Frontal cortex (tissue), 3 donors: ENCODE measurements at regions not wholly inside any gene's neighbourhood (a gene's known extent, or its start where the extent isn't known, plus 50 kb on each side); places are given as distances from the start of the nearest gene placed in this dataset.
A peak's percentile ranks its signal among the peaks of the same experiment; 100 is the strongest.
"Not testable (repeated sequence)": the region's sequence is repeated elsewhere in the genome, so short reads cannot be mapped to it uniquely, and the experiment has no call there.

ENCODE experiments used
- DNase-seq, 2 donors: peaks; one replicate each; pipeline ENCODE4 v3.0.0; 2012; ENCODE audit warnings: low spot score in 2 of 2
- FAIRE-seq: peaks from 2 replicates; lab custom pipeline; 2012; peaks lifted over from hg19 to GRCh38; lab: Jason Lieb, UNC
- donor health status: control.
- donor health status: control.
- donor health status: control.

DNA sequence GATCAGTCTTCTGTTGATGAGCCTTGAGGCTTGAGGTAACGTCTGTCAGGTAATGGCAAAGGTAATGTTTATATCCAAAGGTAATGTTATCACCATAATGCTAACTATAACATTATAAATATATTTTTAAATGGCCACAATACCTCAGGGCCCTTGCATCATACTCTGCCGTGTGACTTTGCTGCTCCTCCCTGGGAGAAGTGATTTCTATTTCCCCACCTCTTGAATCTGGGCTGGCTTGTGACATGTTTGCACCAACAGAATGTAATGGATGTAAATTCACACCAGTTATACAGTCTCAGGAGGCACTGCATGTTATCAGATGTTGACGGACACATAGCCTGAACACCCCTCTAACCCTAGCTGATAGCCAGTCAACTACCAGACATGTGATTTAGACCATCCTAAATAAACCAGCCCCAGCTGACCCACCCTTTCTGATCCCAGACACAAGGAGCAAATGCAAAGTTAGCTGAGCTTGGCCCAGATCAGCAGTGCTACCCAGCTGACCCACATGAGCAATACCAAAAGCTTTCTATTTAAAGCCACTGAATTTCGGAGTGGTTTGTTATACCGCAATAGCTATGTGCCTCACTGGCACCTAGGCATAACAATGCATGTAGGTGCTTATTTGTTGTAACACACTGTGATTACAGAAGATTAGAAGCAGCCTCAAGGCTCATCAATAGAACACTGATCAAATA, 93.8 kb upstream of the SIRPA start:
- no peak for DNase-seq
- FAIRE-seq, result no peak

DNA sequence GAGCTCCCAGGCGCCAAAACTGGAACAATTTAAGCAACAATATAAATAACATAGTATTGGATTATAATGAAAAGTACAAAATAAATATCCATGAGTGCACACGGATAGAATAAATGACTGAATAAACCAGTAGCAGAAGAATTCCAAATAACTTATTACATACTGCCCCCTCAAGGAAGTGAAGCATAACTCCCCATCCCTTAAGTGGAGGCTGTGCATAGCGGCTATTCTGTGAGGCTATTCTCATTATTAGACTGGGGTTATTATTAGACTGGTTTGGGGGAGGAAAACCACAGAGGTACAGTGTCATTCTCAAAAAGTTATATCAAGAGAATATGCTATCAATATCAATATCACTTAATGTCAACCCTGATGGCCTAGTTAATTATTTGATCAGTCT, 94.4 kb upstream of the SIRPA start:
- FAIRE-seq (no peak), DNase-seq (no peak)

DNA sequence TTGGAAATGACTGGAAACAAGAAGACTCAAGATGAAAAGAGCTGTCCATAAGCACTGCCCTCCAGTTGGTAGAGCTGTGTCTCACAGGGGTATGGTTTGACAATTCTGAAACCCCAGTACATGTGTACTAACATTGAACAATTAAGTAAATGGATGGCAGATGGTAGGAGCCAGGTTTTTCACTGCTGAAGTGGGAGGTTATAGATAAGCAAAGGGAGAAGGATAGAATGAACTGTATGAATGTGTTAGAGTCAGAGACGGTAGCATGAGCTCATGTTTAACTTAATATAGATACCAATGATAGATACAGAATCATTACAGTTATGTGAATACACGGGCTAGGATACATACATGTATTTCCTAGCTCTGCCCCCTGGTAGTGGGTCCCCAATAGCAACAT, 95.0 kb upstream of the SIRPA start:
- DNase-seq, result no peak
- FAIRE-seq, result no peak

DNA sequence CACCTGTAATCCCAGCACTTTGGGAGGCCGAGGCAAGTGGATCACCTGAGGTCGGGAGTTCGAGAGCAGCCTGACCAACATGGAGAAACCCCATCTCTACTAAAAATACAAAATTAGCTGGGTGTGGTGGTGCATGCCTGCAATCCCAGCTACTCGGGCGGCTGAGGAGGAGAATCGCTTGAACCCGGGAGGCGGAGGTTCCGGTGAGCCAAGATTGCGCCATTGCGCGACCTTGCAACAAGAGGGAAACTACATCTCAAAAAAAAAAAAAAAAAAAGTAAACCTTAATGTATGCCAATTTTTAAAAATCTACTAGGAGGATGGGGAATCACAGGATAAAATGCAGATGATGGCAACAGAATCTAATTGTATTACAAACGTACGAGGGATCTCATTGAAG, 95.5 kb upstream of the SIRPA start:
- not testable (repeated sequence) for FAIRE-seq, DNase-seq

DNA sequence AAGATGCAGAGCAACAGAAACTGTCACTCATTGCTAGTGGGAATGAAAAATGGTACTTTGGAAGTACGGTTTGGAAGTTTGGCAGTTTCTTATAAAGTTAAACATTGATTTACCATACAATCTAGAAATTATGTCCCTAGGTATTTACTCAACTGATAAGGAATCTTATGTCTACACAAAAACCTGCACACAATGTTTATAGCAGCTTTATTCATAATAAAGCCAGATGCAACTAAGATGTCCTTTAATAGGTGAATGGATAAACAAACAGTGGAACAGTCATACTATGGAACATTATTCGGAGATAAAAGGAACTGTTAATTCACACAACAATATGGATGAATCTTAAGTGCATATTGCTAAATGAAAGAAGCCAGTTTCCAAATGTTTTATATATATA, 96.2 kb upstream of the SIRPA start:
- DNase-seq (no peak), FAIRE-seq (no peak)

DNA sequence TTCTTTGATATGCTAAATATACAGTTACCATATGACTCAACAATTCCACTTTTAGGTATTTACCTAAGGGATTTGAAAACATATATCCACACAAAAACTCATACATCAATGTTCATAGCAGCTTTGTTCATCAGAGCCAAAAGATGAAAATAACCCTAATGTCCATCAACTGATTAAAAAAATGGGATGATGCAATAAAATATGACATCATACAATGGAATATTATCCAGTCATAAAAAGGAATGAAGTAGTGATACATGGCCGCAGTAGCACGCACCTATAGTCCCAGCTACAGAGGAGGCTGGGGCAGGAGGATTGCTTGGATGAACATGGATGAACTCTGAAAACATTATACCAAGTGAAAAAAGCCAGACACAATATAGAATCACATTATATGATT, 101.4 kb upstream of the SIRPA start:
- FAIRE-seq, result no peak
- DNase-seq, result no peak

DNA sequence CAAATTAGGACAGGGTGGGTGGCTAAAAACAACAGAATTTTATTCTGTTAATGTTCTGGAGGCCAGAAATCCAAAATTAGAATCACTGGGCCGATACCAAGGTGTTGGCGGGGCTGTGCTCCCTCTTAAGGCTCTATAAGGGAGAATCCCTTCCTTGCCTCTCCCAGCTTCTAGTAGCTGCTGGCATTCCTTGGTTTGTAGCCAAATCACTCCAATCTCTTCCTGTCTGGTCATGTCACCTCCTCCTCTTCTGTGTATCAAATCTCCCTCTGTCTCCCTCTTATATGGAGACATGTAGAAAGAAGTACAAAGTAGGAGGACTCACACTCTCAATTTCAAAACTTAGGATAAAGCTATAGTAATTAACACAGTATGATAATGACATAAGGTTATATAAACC, 102.9 kb upstream of the SIRPA start:
- DNase-seq, result no peak
- FAIRE-seq, result no peak

DNA sequence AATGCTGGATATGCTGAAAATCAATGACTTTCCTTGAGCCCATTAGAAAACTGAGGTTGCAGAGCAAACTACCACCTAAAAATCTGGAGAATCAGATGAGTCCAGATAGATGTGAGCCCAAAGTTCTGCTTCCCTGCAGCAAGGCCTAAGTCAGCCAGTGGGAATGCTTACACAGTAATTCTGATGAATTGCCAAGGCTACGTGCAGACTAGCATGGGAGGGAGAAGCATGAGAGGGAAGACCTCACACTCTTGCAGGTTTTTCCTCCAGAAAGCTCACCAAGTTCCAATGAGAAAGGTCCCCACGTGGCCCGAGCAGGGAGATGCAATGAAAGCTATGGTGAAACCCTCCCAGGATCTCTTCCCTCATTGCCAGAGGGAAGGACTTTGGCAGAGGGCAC, 104.8 kb upstream of the SIRPA start:
- FAIRE-seq (no peak), DNase-seq (no peak)

- no peak for FAIRE-seq
Observed at GRCh38 chr20:1788044-1788443, 107.2 kb upstream of the SIRPA start.

DNA sequence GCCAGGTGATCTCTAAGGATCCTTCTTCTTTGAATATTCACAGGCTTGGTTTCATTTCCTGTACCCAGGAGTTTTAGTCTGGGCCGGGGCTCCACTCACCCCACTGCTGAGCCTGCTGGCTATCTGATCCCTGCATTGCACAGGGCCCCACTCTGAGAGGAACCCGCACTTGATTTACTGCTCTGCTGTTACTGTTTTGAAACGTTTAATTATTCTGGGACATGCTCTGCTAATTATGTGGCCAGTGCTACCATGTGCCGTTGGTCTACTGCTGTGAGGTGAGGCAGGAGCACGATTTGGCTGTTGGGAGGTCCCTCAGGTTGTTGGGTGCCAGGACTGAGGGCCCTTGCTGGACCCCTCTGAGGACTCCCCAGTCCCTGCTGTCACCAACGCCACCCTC, 108.7 kb upstream of the SIRPA start:
- FAIRE-seq, result no peak
- DNase-seq, result no peak

More at GRCh38 chr20:1788044-1788443, 107.2 kb upstream of the SIRPA start:
- DNase-seq, result no peak

DNA sequence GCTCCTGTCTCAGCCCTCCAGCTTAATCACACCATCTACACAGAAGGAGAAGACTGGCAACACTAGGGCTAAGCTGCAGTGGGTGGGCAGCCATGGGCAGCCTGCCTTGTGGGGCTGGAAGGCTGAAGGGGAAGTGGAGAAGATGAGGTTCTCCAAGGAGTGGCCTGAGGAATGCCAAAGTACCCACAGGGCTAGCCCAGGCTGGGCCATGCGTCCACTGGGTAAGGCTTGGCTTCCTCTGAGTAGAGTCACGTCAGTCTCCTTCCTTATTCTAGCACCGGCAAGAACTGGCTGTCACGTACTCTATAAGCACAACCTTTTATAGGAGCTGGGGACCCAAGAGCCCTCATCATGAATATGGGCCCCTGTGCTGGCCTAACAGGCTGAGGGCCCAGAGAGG, 110.6 kb upstream of the SIRPA start:
- FAIRE-seq, result no peak

DNA sequence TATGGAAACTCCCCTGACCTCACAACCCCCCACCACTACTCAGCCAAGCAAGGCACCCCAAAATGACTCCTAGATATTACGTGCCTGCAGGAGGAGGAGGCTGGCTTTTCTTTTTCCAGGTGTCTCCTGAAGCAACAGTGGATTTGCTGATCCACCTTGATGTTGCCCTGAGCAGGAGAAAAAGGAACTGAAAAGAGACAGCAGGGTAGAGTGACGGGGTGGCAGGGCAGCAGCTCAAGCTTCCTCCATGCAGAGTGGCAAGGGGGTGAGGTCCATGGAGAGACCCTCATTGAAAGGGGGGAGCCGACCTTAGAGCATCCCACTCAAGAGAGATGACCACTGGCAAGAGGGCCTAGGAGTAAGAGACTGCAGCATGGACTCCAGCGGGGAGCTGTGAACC, 112.0 kb upstream of the SIRPA start:
- FAIRE-seq (no peak), DNase-seq (no peak)

More for the DNA sequence above, 110.6 kb upstream of the SIRPA start:
- DNase-seq, result no peak

GRCh38 chr20:1782181-1782580, 113.0 kb upstream of the SIRPA start:
- FAIRE-seq (no peak), DNase-seq (no peak)

GRCh38 chr20:1779567-1779966, 115.6 kb upstream of the SIRPA start:
- DNase-seq (no peak), FAIRE-seq (no peak)

GRCh38 chr20:1778338-1778737, 116.9 kb upstream of the SIRPA start:
- FAIRE-seq, result no peak
- no peak for DNase-seq

GRCh38 chr20:1777476-1777820, 117.8 kb upstream of the SIRPA start:
- DNase-seq (no peak), FAIRE-seq (no peak)

DNA sequence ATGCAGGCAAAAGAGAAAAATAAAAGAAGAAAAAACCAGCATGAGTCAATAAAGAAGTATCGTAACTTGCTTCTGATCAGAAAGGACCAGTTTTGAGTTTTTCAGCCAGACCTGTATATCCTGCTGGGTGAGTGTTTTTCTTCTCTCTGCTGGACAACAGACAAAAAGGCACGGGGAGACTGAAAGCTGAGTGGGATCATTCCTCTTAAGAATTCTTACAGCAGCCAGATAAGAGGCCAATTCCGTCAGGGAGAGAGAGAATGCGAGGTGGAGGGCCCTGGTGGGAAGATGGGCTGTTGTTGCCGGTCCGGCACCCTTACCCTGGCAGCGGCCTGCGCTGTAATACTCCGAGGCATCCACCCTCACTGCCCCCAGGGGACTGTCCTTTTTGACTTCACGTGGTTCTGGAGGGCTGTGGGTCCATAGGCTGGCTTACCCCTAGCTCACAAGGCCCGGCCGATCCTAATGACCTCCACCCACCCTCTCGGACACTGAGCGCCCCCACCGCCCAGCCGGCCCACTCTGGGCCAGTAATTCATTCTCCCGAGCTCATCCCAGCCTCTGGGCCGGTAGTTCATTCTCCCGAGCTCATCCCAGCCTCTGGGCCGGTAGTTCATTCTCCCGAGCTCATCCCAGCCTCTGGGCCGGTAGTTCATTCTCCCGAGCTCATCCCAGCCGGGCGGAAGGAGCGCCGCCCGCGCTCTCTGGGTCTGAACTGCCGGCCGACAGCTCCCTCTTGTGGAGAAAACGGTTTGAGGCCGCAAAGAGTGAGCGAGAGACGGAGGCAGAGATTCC, 118.3 kb upstream of the SIRPA start:
- peak; percentile 90 for FAIRE-seq
- DNase-seq, result peak; percentile 51 to 80

- no peak for DNase-seq
- FAIRE-seq, result no peak
Observed at GRCh38 chr20:1775117-1775516, 117.5 kb upstream of the SIRPG start.

GRCh38 chr20:1774479-1774878, 116.9 kb upstream of the SIRPG start:
- no peak for FAIRE-seq

GRCh38 chr20:1773816-1774215, 116.2 kb upstream of the SIRPG start:
- FAIRE-seq (no peak), DNase-seq (no peak)

More at GRCh38 chr20:1774479-1774878, 116.9 kb upstream of the SIRPG start:
- no peak for DNase-seq

- no peak for DNase-seq
- FAIRE-seq, result no peak
Observed at GRCh38 chr20:1769491-1769890, 111.9 kb upstream of the SIRPG start.

- DNase-seq (no peak), FAIRE-seq (no peak)
Observed at GRCh38 chr20:1766731-1767130, 109.2 kb upstream of the SIRPG start.
